ENCODE measurements at regions not wholly inside any gene's neighbourhood (a gene's known extent, or its start where the extent isn't known, plus 50 kb on each side); places are given as distances from the start of the nearest gene placed in this dataset.

DNA sequence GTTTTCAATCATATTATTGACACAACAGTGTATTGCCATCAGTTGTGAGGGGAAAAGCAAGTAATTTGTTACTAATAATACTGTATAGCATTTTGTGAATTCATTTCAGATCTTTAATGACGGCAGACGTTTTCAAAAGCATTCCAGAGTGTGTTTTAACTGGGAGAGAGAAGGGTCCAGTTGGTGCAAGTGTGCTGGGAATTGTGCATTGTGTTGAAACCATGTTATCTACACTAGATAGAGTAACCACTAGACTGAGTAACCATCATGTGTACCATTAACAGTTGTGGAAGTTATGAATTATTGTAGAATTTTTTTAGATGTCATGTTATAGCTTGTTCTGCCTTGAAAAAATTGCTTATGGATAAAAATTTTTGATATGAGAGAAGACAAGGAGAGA, 104.5 kb upstream of the VEGFC start:
- H3K9me3 ChIP-seq (ENCODE audit: control insufficient read depth in 1 of 2, low read length in 2 of 2), result no peaks in the 10 kb centered on the region
- H3K27me3 ChIP-seq (ENCODE audit: control insufficient read depth in 1 of 2, insufficient read depth in 2 of 2, low read length in 2 of 2), result no peaks in the 10 kb centered on the region
- H3K27ac ChIP-seq (ENCODE audit: low read depth, low read length), result no peak overlapping the region
- no peaks in the 10 kb centered on the region for H3K36me3 ChIP-seq (ENCODE audit: control insufficient read depth in 1 of 2, insufficient read depth in 2 of 2, low read length in 2 of 2)
- no peak overlapping the region for H3K4me3 ChIP-seq (ENCODE audit: low read depth in 1 of 2, low read length in 2 of 2)
- H3K4me1 ChIP-seq (ENCODE audit: control insufficient read depth in 1 of 2, insufficient read depth in 2 of 2, low read length in 2 of 2), result no peaks in the 10 kb centered on the region
- H3K9ac ChIP-seq (ENCODE audit: low read depth in 1 of 2, low read length in 2 of 2), result no peak overlapping the region

DNA sequence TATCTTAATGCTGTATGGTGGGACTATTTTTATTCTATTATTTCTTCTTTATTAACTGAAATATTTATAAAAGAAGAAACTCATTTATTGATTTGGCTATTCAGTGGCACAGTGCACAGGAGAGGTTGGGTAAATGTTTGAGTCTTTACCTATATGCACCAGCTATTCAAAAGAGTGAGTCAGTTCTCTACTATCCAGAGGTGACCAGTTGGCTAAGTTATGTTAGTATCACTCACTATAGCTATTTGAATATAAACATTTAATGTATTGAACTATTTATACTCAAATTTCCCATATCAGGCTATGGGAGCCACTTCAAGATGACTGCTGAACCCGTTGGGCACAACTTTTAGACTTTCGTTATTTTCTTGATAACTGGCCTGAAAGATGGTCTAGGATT, 106.1 kb upstream of the VEGFC start:
- no peaks in the 10 kb centered on the region for H3K36me3 ChIP-seq (ENCODE audit: control insufficient read depth in 1 of 2, insufficient read depth in 2 of 2, low read length in 2 of 2)
- H3K9ac ChIP-seq (ENCODE audit: low read depth in 1 of 2, low read length in 2 of 2), result no peak overlapping the region
- H3K9me3 ChIP-seq (ENCODE audit: control insufficient read depth in 1 of 2, low read length in 2 of 2), result no peaks in the 10 kb centered on the region
- no peak overlapping the region for H3K4me3 ChIP-seq (ENCODE audit: low read depth in 1 of 2, low read length in 2 of 2)
- H3K4me1 ChIP-seq (ENCODE audit: control insufficient read depth in 1 of 2, insufficient read depth in 2 of 2, low read length in 2 of 2), result no peaks in the 10 kb centered on the region
- no peak overlapping the region for H3K27ac ChIP-seq (ENCODE audit: low read depth, low read length)
- no peaks in the 10 kb centered on the region for H3K27me3 ChIP-seq (ENCODE audit: control insufficient read depth in 1 of 2, insufficient read depth in 2 of 2, low read length in 2 of 2)

DNA sequence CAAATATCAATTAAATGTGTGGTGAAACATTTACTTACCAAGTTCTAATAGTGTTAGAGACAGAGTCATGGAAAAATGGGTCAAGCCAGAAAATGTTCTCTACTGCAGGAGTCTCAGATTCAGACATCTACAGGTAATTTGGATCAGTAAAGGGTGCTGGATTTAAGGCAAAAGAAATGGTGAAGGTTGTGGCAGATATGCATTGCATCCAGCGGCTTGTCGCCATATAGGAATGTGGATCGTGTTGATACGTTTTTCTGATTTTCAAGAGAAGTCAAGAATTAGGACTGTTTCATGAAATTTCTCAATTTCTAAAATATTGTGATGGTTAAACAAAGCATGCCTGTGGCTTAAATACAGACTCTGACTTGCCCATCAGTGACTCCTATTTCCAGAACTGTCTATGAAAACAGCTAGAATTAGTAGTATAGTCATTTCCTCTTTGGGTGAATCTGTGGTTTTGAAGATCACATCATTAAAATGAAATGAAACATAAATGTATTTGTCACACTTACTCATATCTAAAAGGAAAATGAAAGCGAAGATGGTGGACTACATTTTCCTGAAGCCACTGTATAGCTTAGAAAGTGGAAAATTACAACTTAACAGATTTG, 110.1 kb upstream of the VEGFC start:
- H3K4me1 ChIP-seq (ENCODE audit: control insufficient read depth in 1 of 2, insufficient read depth in 2 of 2, low read length in 2 of 2), result no peaks in the 10 kb centered on the region
- H3K9ac ChIP-seq (ENCODE audit: low read depth in 1 of 2, low read length in 2 of 2), result no peak overlapping the region
- H3K36me3 ChIP-seq (ENCODE audit: control insufficient read depth in 1 of 2, insufficient read depth in 2 of 2, low read length in 2 of 2), result no peaks in the 10 kb centered on the region
- no peak overlapping the region for H3K27ac ChIP-seq (ENCODE audit: low read depth, low read length)
- no peaks in the 10 kb centered on the region for H3K27me3 ChIP-seq (ENCODE audit: control insufficient read depth in 1 of 2, insufficient read depth in 2 of 2, low read length in 2 of 2)
- no peak overlapping the region for H3K4me3 ChIP-seq (ENCODE audit: low read depth in 1 of 2, low read length in 2 of 2)
- no peaks in the 10 kb centered on the region for H3K9me3 ChIP-seq (ENCODE audit: control insufficient read depth in 1 of 2, low read length in 2 of 2)

DNA sequence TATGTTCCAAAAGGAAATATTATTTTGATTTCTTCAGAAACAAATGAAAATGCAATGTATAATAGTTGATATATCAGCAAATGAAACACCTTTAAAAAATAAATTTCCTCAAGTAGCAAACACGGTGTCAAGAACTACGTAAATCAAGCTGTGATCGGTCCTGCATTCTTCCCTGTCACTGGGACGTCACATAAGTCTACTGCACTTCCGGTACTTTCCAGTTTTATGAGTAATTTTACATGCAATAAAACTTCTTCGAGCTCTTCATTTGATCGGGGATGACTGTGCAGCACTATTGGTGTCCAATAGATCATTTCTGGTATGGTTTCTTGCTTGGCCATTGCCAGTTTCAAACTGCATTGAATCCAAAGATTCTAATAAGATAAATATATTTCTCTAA, 114.0 kb upstream of the VEGFC start:
- Histone ChIP-seq H3K27ac (ENCODE audit: low read depth, low read length) (no peak overlapping the region), H3K4me1 (ENCODE audit: control insufficient read depth in 1 of 2, insufficient read depth in 2 of 2, low read length in 2 of 2) (no peaks in the 10 kb centered on the region), H3K36me3 (ENCODE audit: control insufficient read depth in 1 of 2, insufficient read depth in 2 of 2, low read length in 2 of 2) (no peaks in the 10 kb centered on the region), H3K9ac (ENCODE audit: low read depth in 1 of 2, low read length in 2 of 2) (no peak overlapping the region), H3K9me3 (ENCODE audit: control insufficient read depth in 1 of 2, low read length in 2 of 2) (peaks cover 0 to 15% of the 10 kb centered on the region in 2 donors), H3K4me3 (ENCODE audit: low read depth in 1 of 2, low read length in 2 of 2) (no peak overlapping the region), H3K27me3 (ENCODE audit: control insufficient read depth in 1 of 2, insufficient read depth in 2 of 2, low read length in 2 of 2) (no peaks in the 10 kb centered on the region)

DNA sequence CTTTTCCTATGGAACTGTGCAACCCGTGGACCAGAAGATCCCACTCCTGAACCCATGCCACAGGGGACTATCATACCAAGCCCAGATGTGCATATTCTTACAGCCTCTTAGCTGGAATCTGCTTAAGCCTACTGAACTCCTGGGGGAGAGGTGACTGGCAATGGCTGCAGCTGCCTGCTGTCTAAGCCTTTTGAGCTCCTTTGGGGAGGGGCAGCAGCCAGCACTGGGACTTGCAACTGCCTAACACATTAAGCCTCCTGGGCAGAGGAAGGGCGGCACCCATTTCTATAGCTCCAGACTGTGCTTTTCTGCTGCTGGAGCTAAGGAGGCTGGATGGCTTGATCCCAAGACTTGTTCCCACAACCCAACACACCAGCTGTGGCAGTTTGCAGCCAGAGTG, 117.9 kb upstream of the VEGFC start:
- Histone ChIP-seq H3K27me3 (ENCODE audit: control insufficient read depth in 1 of 2, insufficient read depth in 2 of 2, low read length in 2 of 2) (no peaks in the 10 kb centered on the region), H3K4me3 (ENCODE audit: low read depth in 1 of 2, low read length in 2 of 2) (no peak overlapping the region), H3K4me1 (ENCODE audit: control insufficient read depth in 1 of 2, insufficient read depth in 2 of 2, low read length in 2 of 2) (no peaks in the 10 kb centered on the region), H3K36me3 (ENCODE audit: control insufficient read depth in 1 of 2, insufficient read depth in 2 of 2, low read length in 2 of 2) (no peaks in the 10 kb centered on the region), H3K27ac (ENCODE audit: low read depth, low read length) (no peak overlapping the region), H3K9me3 (ENCODE audit: control insufficient read depth in 1 of 2, low read length in 2 of 2) (peaks cover 3 to 16% of the 10 kb centered on the region in 2 donors), H3K9ac (ENCODE audit: low read depth in 1 of 2, low read length in 2 of 2) (no peak overlapping the region)

DNA sequence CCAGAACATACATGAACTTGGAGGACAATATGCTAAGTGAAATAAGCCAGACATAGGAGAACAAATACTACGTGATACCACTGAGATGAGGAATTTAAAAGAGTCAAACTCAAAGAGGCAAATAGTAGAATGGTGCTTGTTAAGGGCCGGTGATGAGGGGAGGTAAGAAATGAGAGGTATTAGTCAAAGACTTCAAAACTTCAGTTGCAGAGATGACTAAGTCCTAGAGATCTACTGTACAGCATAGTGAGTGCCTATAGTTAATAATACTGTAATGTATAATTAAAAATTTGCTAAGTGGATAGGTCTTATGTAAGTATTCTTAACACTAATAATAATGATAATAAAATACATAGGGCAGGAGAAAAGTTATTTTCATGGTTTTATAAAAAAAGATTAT, 126.9 kb upstream of the VEGFC start:
- Histone ChIP-seq H3K4me3 (ENCODE audit: low read depth in 1 of 2, low read length in 2 of 2) (no peak overlapping the region), H3K27me3 (ENCODE audit: control insufficient read depth in 1 of 2, insufficient read depth in 2 of 2, low read length in 2 of 2) (no peaks in the 10 kb centered on the region), H3K36me3 (ENCODE audit: control insufficient read depth in 1 of 2, insufficient read depth in 2 of 2, low read length in 2 of 2) (no peaks in the 10 kb centered on the region), H3K4me1 (ENCODE audit: control insufficient read depth in 1 of 2, insufficient read depth in 2 of 2, low read length in 2 of 2) (no peaks in the 10 kb centered on the region), H3K9ac (ENCODE audit: low read depth in 1 of 2, low read length in 2 of 2) (no peak overlapping the region), H3K9me3 (ENCODE audit: control insufficient read depth in 1 of 2, low read length in 2 of 2) (no peaks in the 10 kb centered on the region), H3K27ac (ENCODE audit: low read depth, low read length) (no peak overlapping the region)

DNA sequence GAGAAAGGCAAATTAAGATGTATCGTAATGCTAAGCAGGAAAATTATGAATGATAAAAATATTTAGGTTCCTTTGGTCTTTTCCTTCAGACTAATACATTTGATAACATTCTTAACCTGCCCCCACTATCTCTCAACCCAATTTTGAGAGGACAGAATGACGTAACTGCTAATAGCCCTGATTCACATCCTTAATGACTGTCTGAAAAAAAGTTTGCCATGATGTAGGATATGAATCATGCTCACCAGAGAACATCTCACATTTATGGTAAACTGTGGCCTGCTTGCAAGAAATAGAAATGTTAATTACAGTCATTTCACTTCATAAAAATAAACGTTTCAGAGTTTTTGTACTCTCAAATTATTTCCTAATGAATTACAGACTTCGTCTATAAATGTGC, 128.0 kb upstream of the VEGFC start:
- Histone ChIP-seq H3K4me1 (ENCODE audit: control insufficient read depth in 1 of 2, insufficient read depth in 2 of 2, low read length in 2 of 2) (no peaks in the 10 kb centered on the region), H3K9me3 (ENCODE audit: control insufficient read depth in 1 of 2, low read length in 2 of 2) (no peaks in the 10 kb centered on the region), H3K27me3 (ENCODE audit: control insufficient read depth in 1 of 2, insufficient read depth in 2 of 2, low read length in 2 of 2) (no peaks in the 10 kb centered on the region), H3K9ac (ENCODE audit: low read depth in 1 of 2, low read length in 2 of 2) (no peak overlapping the region), H3K27ac (ENCODE audit: low read depth, low read length) (no peak overlapping the region), H3K36me3 (ENCODE audit: control insufficient read depth in 1 of 2, insufficient read depth in 2 of 2, low read length in 2 of 2) (no peaks in the 10 kb centered on the region), H3K4me3 (ENCODE audit: low read depth in 1 of 2, low read length in 2 of 2) (no peak overlapping the region)

DNA sequence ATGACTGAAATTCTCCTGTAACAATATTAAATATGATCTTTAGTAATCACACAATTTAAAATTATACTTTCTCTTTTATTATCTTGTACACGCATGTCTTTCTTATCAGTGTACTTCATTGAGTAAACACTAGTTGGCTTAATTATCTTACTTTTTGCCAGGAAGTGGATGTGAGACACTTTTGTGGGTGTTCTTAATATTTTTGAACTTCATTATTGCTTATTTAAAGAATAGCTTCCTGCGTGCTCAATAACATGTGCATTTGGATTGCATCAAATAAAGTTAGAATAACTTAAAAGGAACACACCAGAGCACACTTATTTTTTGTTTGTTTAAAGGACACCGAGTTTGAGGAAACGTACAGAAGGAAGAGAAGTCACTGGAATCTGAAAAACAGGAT, 128.5 kb upstream of the VEGFC start:
- no peaks in the 10 kb centered on the region for H3K36me3 ChIP-seq (ENCODE audit: control insufficient read depth in 1 of 2, insufficient read depth in 2 of 2, low read length in 2 of 2)
- no peak overlapping the region for H3K9ac ChIP-seq (ENCODE audit: low read depth in 1 of 2, low read length in 2 of 2)
- H3K27ac ChIP-seq (ENCODE audit: low read depth, low read length), result no peak overlapping the region
- H3K27me3 ChIP-seq (ENCODE audit: control insufficient read depth in 1 of 2, insufficient read depth in 2 of 2, low read length in 2 of 2), result no peaks in the 10 kb centered on the region
- H3K9me3 ChIP-seq (ENCODE audit: control insufficient read depth in 1 of 2, low read length in 2 of 2), result no peaks in the 10 kb centered on the region
- no peak overlapping the region for H3K4me3 ChIP-seq (ENCODE audit: low read depth in 1 of 2, low read length in 2 of 2)
- no peaks in the 10 kb centered on the region for H3K4me1 ChIP-seq (ENCODE audit: control insufficient read depth in 1 of 2, insufficient read depth in 2 of 2, low read length in 2 of 2)

DNA sequence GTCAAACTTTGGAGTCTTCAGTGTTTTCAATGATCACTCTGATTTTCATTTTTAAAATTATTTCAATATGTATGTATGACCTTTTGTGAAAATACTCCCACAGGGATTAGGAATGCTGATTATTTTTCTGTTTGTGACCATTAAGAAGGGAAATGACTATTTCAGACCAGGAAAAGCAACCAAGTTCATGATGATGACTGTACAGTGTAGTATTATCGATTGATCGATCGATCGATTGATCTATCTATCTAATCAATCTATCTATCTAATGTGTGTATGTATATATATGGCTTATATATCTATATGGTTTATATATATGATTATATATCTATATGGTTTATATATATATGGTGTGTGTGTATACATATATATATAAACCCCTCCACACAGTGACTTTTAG, 131.5 kb upstream of the VEGFC start:
- no peak overlapping the region for H3K9ac ChIP-seq (ENCODE audit: low read depth in 1 of 2, low read length in 2 of 2)
- H3K27me3 ChIP-seq (ENCODE audit: control insufficient read depth in 1 of 2, insufficient read depth in 2 of 2, low read length in 2 of 2), result no peaks in the 10 kb centered on the region
- H3K27ac ChIP-seq (ENCODE audit: low read depth, low read length), result no peak overlapping the region
- H3K4me3 ChIP-seq (ENCODE audit: low read depth in 1 of 2, low read length in 2 of 2), result no peak overlapping the region
- peaks cover 0 to 2% of the 10 kb centered on the region in 2 donors for H3K9me3 ChIP-seq (ENCODE audit: control insufficient read depth in 1 of 2, low read length in 2 of 2)
- no peaks in the 10 kb centered on the region for H3K36me3 ChIP-seq (ENCODE audit: control insufficient read depth in 1 of 2, insufficient read depth in 2 of 2, low read length in 2 of 2)
- H3K4me1 ChIP-seq (ENCODE audit: control insufficient read depth in 1 of 2, insufficient read depth in 2 of 2, low read length in 2 of 2), result no peaks in the 10 kb centered on the region

DNA sequence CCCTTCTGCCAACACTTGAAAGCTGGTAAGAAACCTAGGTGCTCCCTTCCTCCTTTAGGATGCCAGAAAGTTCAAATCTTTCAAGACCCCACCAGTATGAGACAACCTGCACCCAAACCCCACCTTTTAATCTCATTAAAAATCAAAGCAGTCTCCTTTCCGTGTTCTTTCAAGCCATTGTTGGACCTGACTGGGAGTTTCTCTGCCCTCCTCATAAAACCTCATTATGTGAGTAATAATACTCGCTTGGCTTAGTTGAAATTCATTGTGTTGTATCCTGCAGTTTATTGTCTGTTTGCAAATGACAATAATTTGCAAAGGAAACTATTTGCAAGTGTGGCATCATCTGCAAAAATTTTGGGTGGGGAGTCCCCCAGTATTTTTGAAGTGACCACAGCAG, 133.2 kb upstream of the VEGFC start:
- no peaks in the 10 kb centered on the region for H3K27me3 ChIP-seq (ENCODE audit: control insufficient read depth in 1 of 2, insufficient read depth in 2 of 2, low read length in 2 of 2)
- peaks cover 0 to 9% of the 10 kb centered on the region in 2 donors for H3K9me3 ChIP-seq (ENCODE audit: control insufficient read depth in 1 of 2, low read length in 2 of 2)
- no peak overlapping the region for H3K4me3 ChIP-seq (ENCODE audit: low read depth in 1 of 2, low read length in 2 of 2)
- no peak overlapping the region for H3K9ac ChIP-seq (ENCODE audit: low read depth in 1 of 2, low read length in 2 of 2)
- no peak overlapping the region for H3K27ac ChIP-seq (ENCODE audit: low read depth, low read length)
- no peaks in the 10 kb centered on the region for H3K4me1 ChIP-seq (ENCODE audit: control insufficient read depth in 1 of 2, insufficient read depth in 2 of 2, low read length in 2 of 2)
- H3K36me3 ChIP-seq (ENCODE audit: control insufficient read depth in 1 of 2, insufficient read depth in 2 of 2, low read length in 2 of 2), result no peaks in the 10 kb centered on the region

DNA sequence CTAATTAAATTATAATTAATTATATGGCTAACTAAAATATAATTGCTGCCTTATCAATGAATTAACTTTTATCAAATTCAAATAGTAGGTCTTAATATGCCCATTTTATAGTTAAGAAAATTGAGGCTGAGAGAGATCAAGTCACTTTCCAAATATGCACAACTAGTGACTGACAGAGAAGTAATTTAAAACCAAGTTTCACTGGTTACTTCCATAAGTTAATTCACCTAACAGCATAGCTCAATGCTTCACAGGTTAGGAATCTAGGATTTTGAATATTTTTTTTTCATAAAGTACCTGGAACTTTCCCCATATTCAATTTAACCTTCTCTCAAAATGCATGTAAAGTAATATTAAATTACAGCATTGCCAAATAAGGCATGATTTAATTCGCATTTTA, 134.4 kb upstream of the VEGFC start:
- Histone ChIP-seq H3K36me3 (ENCODE audit: control insufficient read depth in 1 of 2, insufficient read depth in 2 of 2, low read length in 2 of 2) (no peaks in the 10 kb centered on the region), H3K9me3 (ENCODE audit: control insufficient read depth in 1 of 2, low read length in 2 of 2) (peaks cover 0 to 10% of the 10 kb centered on the region in 2 donors), H3K27me3 (ENCODE audit: control insufficient read depth in 1 of 2, insufficient read depth in 2 of 2, low read length in 2 of 2) (no peaks in the 10 kb centered on the region), H3K4me3 (ENCODE audit: low read depth in 1 of 2, low read length in 2 of 2) (no peak overlapping the region), H3K9ac (ENCODE audit: low read depth in 1 of 2, low read length in 2 of 2) (no peak overlapping the region), H3K4me1 (ENCODE audit: control insufficient read depth in 1 of 2, insufficient read depth in 2 of 2, low read length in 2 of 2) (no peaks in the 10 kb centered on the region), H3K27ac (ENCODE audit: low read depth, low read length) (no peak overlapping the region)
